K562 (cell line): ENCODE measurements at regions not wholly inside any gene's neighbourhood (a gene's known extent, or its start where the extent isn't known, plus 50 kb on each side); places are given as distances from the start of the nearest gene placed in this dataset.

Experiments
- ATAC-seq: fragments of 200-7000 bp; cut with Tn5 transposase; 3 replicates; pipeline ENCODE4 v1.9.1; 2020; ENCODE audit warnings: moderate library complexity
- BruUV-seq: library from RNA; stranded (reverse); fragments of 400-500 nt; replicated peaks from 2 replicates; lab custom pipeline; 2021; lab: Mats Ljungman, UMichigan
- CTCF ChIA-PET: fragments of 300-600 bp; formaldehyde crosslinking; extraction: SDS; loops from one replicate; lab custom pipeline; 2021; ENCODE audit warnings: low intra/inter-chr PET ratio; lab: Yijun Ruan, JAX
- POLR2A ChIA-PET: fragments of 300-600, 350-650 bp; sonication (Branson Sonifier 250); formaldehyde crosslinking; extraction: SDS; loops from one replicate; lab custom pipeline; 2021; ENCODE audit warnings: antibody characterized with exemption, inconsistent platforms; lab: Yijun Ruan, JAX
- DNase-seq, 4 experiments: peaks; one replicate each; pipeline versions ENCODE4 v3.0.0 to v3.0.0-alpha.2; 2011 to 2018; ENCODE audit warnings: low spot score in 3 of 4, mixed read lengths in 3 of 4; ENCODE audit errors: extremely low read depth in 1 of 4
- FAIRE-seq: peaks from 2 replicates; lab custom pipeline; 2011; peaks lifted over from hg19 to GRCh38; lab: Jason Lieb, UNC
- H2AFZ ChIP-seq: 2 replicates; pipeline ENCODE4 v1.6.0; 2011; ENCODE audit warnings: low read depth, low read length, control low read depth, inconsistent platforms
- H3K27ac ChIP-seq: fragments of 200-600 bp; 3 replicates; pipeline ENCODE4 v1.8.0; 2011; ENCODE audit warnings: low read depth, mild to moderate bottlenecking, control low read depth, inconsistent platforms, low read length, moderate library complexity, mixed read lengths; ENCODE audit errors: extremely low read depth
- H3K27me3 ChIP-seq, 2 experiments: fragments of 300-600 bp in 1 of 2; 2 replicates in 1 of 2; 3 replicates in 1 of 2; pipeline versions ENCODE4 v1.6.0 to v1.8.0; 2011; ENCODE audit warnings: inconsistent platforms in 2 of 2, low read length in 2 of 2, mild to moderate bottlenecking in 1 of 2, mixed read lengths in 1 of 2, moderate library complexity in 1 of 2; ENCODE audit not compliant: control insufficient read depth in 2 of 2, insufficient read depth in 2 of 2
- H3K36me3 ChIP-seq: fragments of 300-600 bp; 3 replicates; pipeline ENCODE4 v1.8.0; 2011; ENCODE audit warnings: mild to moderate bottlenecking, low read length, inconsistent platforms; ENCODE audit not compliant: control insufficient read depth, insufficient read depth
- H3K4me1 ChIP-seq, 2 experiments: fragments of 200-600 bp in 1 of 2; replicated peaks in 1 of 2; 2 replicates in 1 of 2; 3 replicates in 1 of 2; pipeline versions ENCODE4 v1.5.1 to v1.8.0; 2011; ENCODE audit warnings: inconsistent platforms in 2 of 2, low read length in 2 of 2, mild to moderate bottlenecking in 1 of 2, mixed read lengths in 1 of 2, moderate library complexity in 1 of 2; ENCODE audit not compliant: control insufficient read depth in 2 of 2, insufficient read depth in 2 of 2
- H3K4me2 ChIP-seq: 2 replicates; pipeline ENCODE4 v1.6.1; 2011; ENCODE audit warnings: low read length, control low read depth, inconsistent platforms, mixed read lengths; ENCODE audit not compliant: insufficient read depth
- H3K4me3 ChIP-seq: fragments of 200-600 bp; sonication (generic), shearing (Covaris generic); 2 replicates; pipeline ENCODE4 v1.5.1; 2016; ENCODE audit warnings: control low read depth, inconsistent platforms
- H3K79me2 ChIP-seq: fragments of 200-600 bp; 3 replicates; pipeline ENCODE4 v1.8.0; 2011; ENCODE audit warnings: low read length, inconsistent platforms; ENCODE audit not compliant: control insufficient read depth, insufficient read depth
- H3K9ac ChIP-seq, 2 experiments: 2 replicates each; pipeline versions ENCODE4 v1.6.0 to v1.6.1; 2011; ENCODE audit warnings: low read depth in 2 of 2, low read length in 2 of 2, control low read depth in 1 of 2, inconsistent platforms in 1 of 2, mild to moderate bottlenecking in 1 of 2, mixed read lengths in 1 of 2; ENCODE audit not compliant: insufficient read depth in 1 of 2
- H3K9me1 ChIP-seq: one replicate; pipeline ENCODE4 v1.6.0; 2011; ENCODE audit warnings: inconsistent platforms, mild to moderate bottlenecking, low read length, moderate library complexity; ENCODE audit not compliant: control insufficient read depth, insufficient read depth
- H3K9me3 ChIP-seq: replicated peaks from 2 replicates; pipeline ENCODE4 v1.5.1; 2011; ENCODE audit warnings: low read depth, low read length, inconsistent platforms; ENCODE audit not compliant: control insufficient read depth, insufficient read depth
- H4K20me1 ChIP-seq: replicated peaks from 2 replicates; pipeline ENCODE4 v1.6.1; 2011; ENCODE audit warnings: low read length, inconsistent platforms, mixed read lengths; ENCODE audit not compliant: control insufficient read depth, insufficient read depth
- ELF2 ChIP-seq: fragments of 250-450 bp; sonication (Bioruptor Pico); IDR thresholded peaks from 2 replicates; pipeline ENCODE4 v1.5.0; 2021; ENCODE audit warnings: mild to moderate bottlenecking
- HDGF ChIP-seq: fragments of 450-650 bp; IDR thresholded peaks from 2 replicates; pipeline ENCODE4 v1.6.1; 2016
- HMG20A ChIP-seq: fragments of 450-650 bp; formaldehyde crosslinking; conservative IDR thresholded peaks from 2 replicates; pipeline ENCODE4 v1.4.0; 2020; ENCODE audit warnings: mild to moderate bottlenecking, mixed read lengths
- NCOA2 ChIP-seq, 2 experiments: fragments of 450-650 bp; IDR thresholded peaks; 2 replicates each; pipeline ENCODE4 v1.6.1; 2018; ENCODE audit warnings: mild to moderate bottlenecking in 2 of 2, moderate library complexity in 1 of 2; ENCODE audit not compliant: partially characterized antibody in 2 of 2
- SUPT5H ChIP-seq: fragments of 450-650 bp; IDR thresholded peaks from 2 replicates; pipeline ENCODE4 v1.6.1; 2016
- TARDBP ChIP-seq: fragments of 450-650 bp; IDR thresholded peaks from 2 replicates; pipeline ENCODE4 v1.6.1; 2016
- TRIM28 ChIP-seq: fragments of 450-650 bp; IDR thresholded peaks from 2 replicates; pipeline ENCODE4 v1.6.1; 2017
- WGBS: fragments of 100-300 bp; shearing (Covaris generic); methylation state at CpG from one replicate; pipeline ENCODE4 v1.1.6; 2016; ENCODE audit warnings: low coverage, mixed read lengths; ENCODE audit not compliant: insufficient coverage; ENCODE audit errors: missing lambda C conversion rate; 5-methylcytosine and 5-hydroxymethylcytosine counted together
- in situ Hi-C: fragments of 300-500 bp; cut with MboI; formaldehyde crosslinking; loops from 4 replicates; pipeline ENCODE4 v1.15.0; 2018; ENCODE audit warnings: inconsistent platforms, mixed read lengths
- intact Hi-C: fragments of 100-400 bp; cut with micrococcal nuclease; formaldehyde crosslinking; loops from 2 replicates; pipeline ENCODE4 v1.14.2; 2022
- TF ChIP-seq, protein P1 (sequence below): fragments of 450-650 bp; IDR thresholded peaks from one replicate; pipeline ENCODE4 v1.6.1; 2018; ENCODE audit warnings: mild to moderate bottlenecking, moderate library complexity; ENCODE audit not compliant: partially characterized antibody
- TF ChIP-seq, protein P2 (sequence below), 2 experiments: fragments of 250-450 bp in 1 of 2; fragments of 450-650 bp in 1 of 2; sonication (Bioruptor Pico) in 1 of 2; IDR thresholded peaks; 2 replicates each; pipeline versions ENCODE4 v1.6.1 to v1.8.0; 2016 to 2021; ENCODE audit warnings: mild to moderate bottlenecking in 2 of 2, moderate library complexity in 2 of 2, missing compliant biosample characterization in 1 of 2, missing genetic modification characterization in 1 of 2

DNA sequence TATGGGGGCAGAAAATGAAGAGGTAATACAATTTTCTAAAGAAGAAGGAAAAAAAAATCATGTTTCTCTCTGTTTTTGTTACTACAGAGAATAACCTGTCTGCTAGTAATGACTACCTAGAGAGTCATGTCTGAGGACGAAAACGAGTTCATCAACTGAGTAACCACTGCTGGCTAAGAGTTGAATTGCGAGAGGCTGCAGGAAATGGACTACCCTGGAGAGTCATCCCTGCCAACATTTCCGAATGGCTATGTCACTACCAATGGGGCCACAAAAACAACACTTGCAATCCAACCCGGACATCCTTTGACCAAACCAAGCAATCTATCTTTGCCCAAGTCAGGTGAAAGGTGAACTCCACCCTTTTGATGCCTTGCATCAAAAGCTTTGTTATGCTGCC is 120.6 kb downstream of the FCRL5 start:
- intact Hi-C loops, result no loop called here
- H2AFZ ChIP-seq, result no peak overlapping the region
- WGBS, result 0% methylated on average over 5 of the region's 5 CpGs
- H3K36me3 ChIP-seq, result no peaks in the 10 kb centered on the region
- no peaks in the 10 kb centered on the region for H3K9me1 ChIP-seq
- no TSS peak for BruUV-seq
- TF ChIP-seq SUPT5H (no peak), TARDBP (no peak), ELF2 (no peak)
- TF ChIP-seq, protein P1, sequence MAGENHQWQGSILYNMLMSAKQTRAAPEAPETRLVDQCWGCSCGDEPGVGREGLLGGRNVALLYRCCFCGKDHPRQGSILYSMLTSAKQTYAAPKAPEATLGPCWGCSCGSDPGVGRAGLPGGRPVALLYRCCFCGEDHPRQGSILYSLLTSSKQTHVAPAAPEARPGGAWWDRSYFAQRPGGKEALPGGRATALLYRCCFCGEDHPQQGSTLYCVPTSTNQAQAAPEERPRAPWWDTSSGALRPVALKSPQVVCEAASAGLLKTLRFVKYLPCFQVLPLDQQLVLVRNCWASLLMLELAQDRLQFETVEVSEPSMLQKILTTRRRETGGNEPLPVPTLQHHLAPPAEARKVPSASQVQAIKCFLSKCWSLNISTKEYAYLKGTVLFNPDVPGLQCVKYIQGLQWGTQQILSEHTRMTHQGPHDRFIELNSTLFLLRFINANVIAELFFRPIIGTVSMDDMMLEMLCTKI, result no peak
- no peak overlapping the region for H3K27ac ChIP-seq
- no peak overlapping the region for H3K4me2 ChIP-seq
- ChIA-PET CTCF (no interaction called here), POLR2A (no interaction called here)
- H3K4me1 ChIP-seq, result no peaks in the 10 kb centered on the region
- no peak overlapping the region for H3K9ac ChIP-seq
- ATAC-seq, result no peak
- H4K20me1 ChIP-seq, result no peaks in the 10 kb centered on the region
- in situ Hi-C loops, result no loop called here
- no peaks in the 10 kb centered on the region for H3K9me3 ChIP-seq
- no peak for DNase-seq
- FAIRE-seq, result no peak
- no peak overlapping the region for H3K4me3 ChIP-seq
- no peaks in the 10 kb centered on the region for H3K79me2 ChIP-seq
- peaks cover 24 to 31% of the 10 kb centered on the region in 2 experiments; a peak in 4 of 5 replicates for H3K27me3 ChIP-seq

DNA sequence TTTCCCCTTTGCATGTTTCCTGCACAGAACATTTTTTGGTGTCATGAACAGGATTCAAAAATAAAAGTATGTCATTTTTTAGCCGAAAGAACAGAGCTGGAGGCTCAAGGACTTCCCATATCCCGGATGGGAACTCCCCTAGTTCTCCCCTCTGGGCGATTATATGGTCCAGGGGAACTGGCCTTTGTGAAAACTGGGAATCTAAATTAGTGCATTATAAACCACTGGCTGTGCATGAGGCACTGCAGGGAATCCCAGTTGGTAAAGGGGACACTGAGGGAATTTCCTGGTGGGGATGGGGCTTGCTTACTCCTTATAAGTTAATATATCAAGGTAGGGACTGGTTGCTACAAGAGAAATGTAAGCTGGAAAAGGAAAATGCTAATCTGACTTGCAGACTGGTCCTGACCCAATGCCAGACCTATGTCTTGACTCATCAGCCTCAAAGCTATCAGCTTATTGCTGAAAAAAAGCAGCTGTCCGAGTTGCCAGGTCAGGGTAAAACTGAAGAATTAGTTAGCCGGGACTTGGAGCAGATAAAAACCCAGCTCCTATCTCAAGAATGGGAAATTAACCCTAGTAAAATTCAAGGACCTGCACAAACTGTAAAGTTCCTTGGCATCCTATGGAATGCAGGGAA is 122.6 kb downstream of the FCRL5 start:
- no peak overlapping the region for H3K9ac ChIP-seq
- H3K27ac ChIP-seq, result no peak overlapping the region
- no TSS peak for BruUV-seq
- intact Hi-C loops (no loop called here), in situ Hi-C loops (no loop called here)
- no peaks in the 10 kb centered on the region for H3K36me3 ChIP-seq
- peaks cover 16 to 26% of the 10 kb centered on the region in 2 experiments; a peak in 3 of 5 replicates for H3K27me3 ChIP-seq
- H2AFZ ChIP-seq, result no peak overlapping the region
- no peaks in the 10 kb centered on the region for H3K79me2 ChIP-seq
- no peak overlapping the region for H3K4me2 ChIP-seq
- DNase-seq, result no peak
- H4K20me1 ChIP-seq, result no peaks in the 10 kb centered on the region
- H3K4me3 ChIP-seq, result no peak overlapping the region
- TF ChIP-seq HDGF, result no peak
- TF ChIP-seq NCOA2 (IDR thresholded peaks at IDR 0.05; ENCODE audit: partially characterized antibody in 2 of 2), result no peak
- TF ChIP-seq TRIM28, result no peak
- TF ChIP-seq, protein P2, sequence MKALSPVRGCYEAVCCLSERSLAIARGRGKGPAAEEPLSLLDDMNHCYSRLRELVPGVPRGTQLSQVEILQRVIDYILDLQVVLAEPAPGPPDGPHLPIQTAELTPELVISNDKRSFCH (CRISPR knock-in tag; IDR thresholded peaks at IDR 0.05), result no peak
- TF ChIP-seq, protein P2 (tag; IDR thresholded peaks at IDR 0.05), result no peak
- no peak for TF ChIP-seq HMG20A (CRISPR knock-in tag)
- TF ChIP-seq, all 486 proteins: peak for 0
- Histone ChIP-seq H3K9me1 (no peaks in the 10 kb centered on the region), H3K9me3 (no peaks in the 10 kb centered on the region), H3K4me1 (no peaks in the 10 kb centered on the region)
- FAIRE-seq (no peak), ATAC-seq (no peak)
- ChIA-PET POLR2A (interaction anchor here (0.6 to 2.3 kb wide), 3 partner anchors 8 to 15 kb away, joined by 3 to 6 read pairs (median 3); no protein-coding TSS in a partner anchor), CTCF (no interaction called here)
- WGBS, result 0% methylated on average over 5 of the region's 5 CpGs
